ENCODE measurements at regions not wholly inside any gene's neighbourhood (a gene's known extent, or its start where the extent isn't known, plus 50 kb on each side); places are given as distances from the start of the nearest gene placed in this dataset.

DNA sequence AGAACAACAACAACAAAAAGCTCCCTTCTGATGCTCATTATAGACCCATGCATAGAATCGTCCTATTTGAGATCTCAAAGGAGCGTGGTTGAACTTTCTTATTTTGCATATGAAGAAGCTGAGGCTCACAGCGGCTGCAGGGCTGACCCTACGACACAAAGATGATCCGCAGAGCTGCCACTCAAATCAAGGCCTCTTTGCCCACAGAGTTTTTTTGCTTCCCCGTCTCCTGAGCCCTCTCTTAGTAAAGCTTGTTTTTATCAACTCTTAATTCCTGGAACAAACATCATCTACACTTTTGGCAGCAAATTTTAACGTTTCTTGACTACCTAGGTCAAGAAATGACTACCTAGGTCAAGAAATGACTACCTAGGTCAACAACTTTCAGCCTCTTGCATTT lies 73.7 kb downstream of the C16orf95 start:
- TF ChIP-seq GATA2 (IDR thresholded peaks at IDR 0.05; ENCODE audit: low read depth, low read length) (no peak), GATA3 (IDR thresholded peaks at IDR 0.05; ENCODE audit: low read depth, low read length) (no peak)
